ENCODE measurements at regions not wholly inside any gene's neighbourhood (a gene's known extent, or its start where the extent isn't known, plus 50 kb on each side); places are given as distances from the start of the nearest gene placed in this dataset.

- TF ChIP-seq ZFP3 (CRISPR knock-in tag; IDR thresholded peaks at IDR 0.05), result no peak
- TF ChIP-seq BACH2 (CRISPR knock-in tag; IDR thresholded peaks at IDR 0.05; ENCODE audit: borderline replicate concordance), result no peak
- no peak for TF ChIP-seq RARB (CRISPR knock-in tag; IDR thresholded peaks at IDR 0.05)
- no peak for TF ChIP-seq OSR1 (CRISPR knock-in tag; IDR thresholded peaks at IDR 0.05)
- no peak for TF ChIP-seq ESRRG (CRISPR knock-in tag; IDR thresholded peaks at IDR 0.05)
- TF ChIP-seq ZNF70 (CRISPR knock-in tag; IDR thresholded peaks at IDR 0.05), result no peak
- no peak for TF ChIP-seq TCF4 (CRISPR knock-in tag; IDR thresholded peaks at IDR 0.05; ENCODE audit: borderline replicate concordance)
- no peak for TF ChIP-seq PATZ1 (CRISPR knock-in tag; IDR thresholded peaks at IDR 0.05; ENCODE audit: borderline replicate concordance)
Observed at GRCh38 chr18:28287146-28287545, 110.2 kb upstream of the CDH2 start.

Data from SK-N-SH treated with all-trans-retinoic acid at 6 μM for 48 hours (cell line).